ENCODE measurements at regions not wholly inside any gene's neighbourhood (a gene's known extent, or its start where the extent isn't known, plus 50 kb on each side); places are given as distances from the start of the nearest gene placed in this dataset.

DNA sequence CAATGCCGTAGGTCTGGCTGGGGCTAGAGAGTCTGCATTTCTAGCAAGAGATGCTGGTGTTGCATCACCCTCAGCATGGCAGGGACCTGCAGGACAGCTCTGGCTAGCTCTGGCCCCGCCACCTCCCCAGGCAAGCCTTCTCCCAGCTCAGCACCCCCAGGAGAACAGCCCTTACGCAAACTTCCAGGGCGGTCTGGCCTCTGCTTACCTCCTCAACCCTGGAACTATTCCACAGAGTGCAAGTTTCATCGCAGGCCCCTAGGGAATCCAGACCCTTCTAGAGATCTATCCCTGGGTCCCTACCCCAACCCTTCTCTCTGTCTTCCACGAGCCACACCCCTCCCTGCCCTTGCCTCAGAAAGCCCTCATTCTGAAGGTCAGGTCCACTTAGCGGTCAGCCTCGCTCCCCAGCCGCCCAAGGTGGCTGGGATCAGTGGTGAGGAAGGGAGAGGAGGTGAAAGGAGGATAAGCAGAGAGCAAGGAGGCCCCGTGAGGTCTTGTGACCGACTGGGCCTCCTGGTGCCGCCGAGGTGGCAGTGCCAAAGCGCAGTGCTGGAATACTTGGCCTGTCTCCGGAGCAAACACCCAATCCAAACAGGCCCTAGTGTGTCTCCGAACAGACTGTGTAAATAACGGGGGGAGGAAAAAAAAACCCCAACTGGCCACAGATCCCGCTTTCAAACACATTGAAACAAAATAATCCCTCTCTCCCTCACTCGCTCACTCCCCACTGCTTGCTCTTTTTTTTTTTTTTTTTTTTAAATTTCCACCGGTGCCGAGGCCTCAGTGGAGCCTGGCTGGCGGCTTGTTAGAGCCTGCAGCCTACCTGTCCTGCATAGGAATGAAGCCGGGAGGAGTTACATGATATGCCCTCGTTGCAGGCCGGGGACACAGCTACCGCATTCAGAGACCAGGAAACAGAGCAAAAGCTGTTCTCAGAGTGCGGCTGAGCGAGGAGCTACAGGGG is 380.9 kb downstream of the SOX9 start:
- TF ChIP-seq POLR2A (IDR thresholded peaks at IDR 0.05; ENCODE audit: low read length) (no peak), GATA1 (IDR thresholded peaks at IDR 0.05; ENCODE audit: low read depth, low read length) (no peak)
